Neuron (in vitro differentiated cells): ENCODE measurements at regions not wholly inside any gene's neighbourhood (a gene's known extent, or its start where the extent isn't known, plus 50 kb on each side); places are given as distances from the start of the nearest gene placed in this dataset.
"Not testable (repeated sequence)": the region's sequence is repeated elsewhere in the genome, so short reads cannot be mapped to it uniquely, and the experiment has no call there.

ENCODE experiments used
- H2AFZ ChIP-seq: one replicate; pipeline ENCODE4 v1.6.1; 2013; ENCODE audit warnings: low read depth, mild to moderate bottlenecking, inconsistent platforms, low read length, moderate library complexity
- H3K27me3 ChIP-seq: one replicate; pipeline ENCODE4 v1.6.1; 2013; ENCODE audit warnings: low read length; ENCODE audit not compliant: insufficient read depth
- H3K36me3 ChIP-seq: one replicate; pipeline ENCODE4 v1.6.1; 2013; ENCODE audit warnings: low read length; ENCODE audit not compliant: insufficient read depth
- H3K4me1 ChIP-seq: one replicate; pipeline ENCODE4 v1.6.1; 2013; ENCODE audit warnings: low read length; ENCODE audit not compliant: insufficient read depth
- H3K4me3 ChIP-seq: 2 replicates; pipeline ENCODE4 v1.5.1; 2013; ENCODE audit warnings: mild to moderate bottlenecking, low read length, moderate library complexity
- H3K9me3 ChIP-seq: one replicate; pipeline ENCODE4 v1.6.1; 2013; ENCODE audit warnings: low read length

- no peaks in the 10 kb centered on the region for H3K36me3 ChIP-seq
- peaks cover 3% of the 10 kb centered on the region for H3K9me3 ChIP-seq
- H3K4me1 ChIP-seq = no peaks in the 10 kb centered on the region
- no peaks in the 10 kb centered on the region for H3K27me3 ChIP-seq
- H3K4me3 ChIP-seq = no peak overlapping the region
- H2AFZ ChIP-seq = no peak overlapping the region
Measured at GRCh38 chr1:234861024-234861620, 251.1 kb upstream of the IRF2BP2 start.

GRCh38 chr1:234858722-234859121 is 248.7 kb upstream of the IRF2BP2 start:
- Histone ChIP-seq H3K36me3 (no peaks in the 10 kb centered on the region), H3K27me3 (no peaks in the 10 kb centered on the region), H3K9me3 (no peaks in the 10 kb centered on the region), H3K4me3 (no peak overlapping the region), H2AFZ (no peak overlapping the region), H3K4me1 (no peaks in the 10 kb centered on the region)

- Histone ChIP-seq H3K4me3 (no peak overlapping the region), H3K9me3 (no peaks in the 10 kb centered on the region), H2AFZ (no peak overlapping the region), H3K4me1 (no peaks in the 10 kb centered on the region), H3K36me3 (no peaks in the 10 kb centered on the region), H3K27me3 (no peaks in the 10 kb centered on the region)
Measured at GRCh38 chr1:234856845-234857245, 246.9 kb upstream of the IRF2BP2 start.

- H3K36me3 ChIP-seq = no peaks in the 10 kb centered on the region
- H3K9me3 ChIP-seq = no peaks in the 10 kb centered on the region
- no peak overlapping the region for H3K4me3 ChIP-seq
- H3K4me1 ChIP-seq = no peaks in the 10 kb centered on the region
- no peak overlapping the region for H2AFZ ChIP-seq
- H3K27me3 ChIP-seq = no peaks in the 10 kb centered on the region
Measured at GRCh38 chr1:234855851-234856250, 245.9 kb upstream of the IRF2BP2 start.

- Histone ChIP-seq H3K4me3 (no peak overlapping the region), H3K4me1 (no peaks in the 10 kb centered on the region), H2AFZ (no peak overlapping the region), H3K27me3 (no peaks in the 10 kb centered on the region), H3K9me3 (no peaks in the 10 kb centered on the region), H3K36me3 (no peaks in the 10 kb centered on the region)
Measured at GRCh38 chr1:234854645-234855039, 244.7 kb upstream of the IRF2BP2 start.

GRCh38 chr1:234853906-234854644 is 244.1 kb upstream of the IRF2BP2 start:
- no peak overlapping the region for H2AFZ ChIP-seq
- H3K9me3 ChIP-seq = no peaks in the 10 kb centered on the region
- no peaks in the 10 kb centered on the region for H3K36me3 ChIP-seq
- H3K4me3 ChIP-seq = no peak overlapping the region
- H3K27me3 ChIP-seq = no peaks in the 10 kb centered on the region
- no peaks in the 10 kb centered on the region for H3K4me1 ChIP-seq

DNA sequence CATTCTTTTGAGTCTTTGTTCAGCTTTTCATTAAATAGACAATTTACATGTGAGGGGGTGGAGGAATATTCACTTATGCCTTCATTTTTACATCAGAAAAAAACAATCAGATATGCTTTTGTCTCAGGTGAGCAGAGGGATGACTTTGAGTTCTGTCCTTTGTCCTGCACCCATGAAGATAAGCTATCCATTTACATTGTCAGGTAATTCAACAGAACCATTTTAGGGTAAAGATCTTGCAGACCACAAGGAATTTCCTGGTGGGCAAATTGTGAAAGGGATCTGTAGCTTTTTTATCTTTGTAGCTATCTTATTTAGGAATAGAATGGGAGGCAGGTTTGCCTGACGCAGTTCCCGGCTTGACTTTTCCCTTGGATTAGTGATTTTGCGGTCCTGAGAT is 242.7 kb upstream of the IRF2BP2 start:
- no peaks in the 10 kb centered on the region for H3K27me3 ChIP-seq
- H3K4me1 ChIP-seq = no peaks in the 10 kb centered on the region
- no peak overlapping the region for H2AFZ ChIP-seq
- H3K36me3 ChIP-seq = no peaks in the 10 kb centered on the region
- no peak overlapping the region for H3K4me3 ChIP-seq
- H3K9me3 ChIP-seq = no peaks in the 10 kb centered on the region

GRCh38 chr1:234851450-234852438 is 241.8 kb upstream of the IRF2BP2 start:
- Histone ChIP-seq H3K9me3 (no peaks in the 10 kb centered on the region), H3K27me3 (no peaks in the 10 kb centered on the region), H3K4me1 (no peaks in the 10 kb centered on the region), H2AFZ (no peak overlapping the region), H3K4me3 (no peak overlapping the region), H3K36me3 (no peaks in the 10 kb centered on the region)

DNA sequence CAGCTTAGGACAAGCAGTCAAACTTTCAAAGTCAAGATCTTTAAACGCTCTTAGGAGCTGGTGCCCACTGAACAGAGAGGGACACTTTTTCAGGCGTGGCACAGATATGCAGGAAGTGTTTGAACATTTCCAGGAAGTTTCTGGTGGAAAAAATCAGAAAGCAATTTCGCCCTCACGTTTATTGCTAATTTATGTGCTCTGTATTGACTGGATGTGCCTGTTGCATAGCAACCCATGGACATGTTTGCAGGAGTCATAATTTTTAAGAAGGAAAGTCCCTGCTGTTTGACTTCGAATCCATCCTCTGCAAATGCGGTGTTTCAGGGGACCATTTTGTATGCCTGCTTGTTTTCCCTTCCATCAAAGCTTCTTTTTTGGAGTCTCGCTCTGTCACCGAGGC is 239.9 kb upstream of the IRF2BP2 start:
- Histone ChIP-seq H3K9me3 (no peaks in the 10 kb centered on the region), H3K4me1 (no peaks in the 10 kb centered on the region)

DNA sequence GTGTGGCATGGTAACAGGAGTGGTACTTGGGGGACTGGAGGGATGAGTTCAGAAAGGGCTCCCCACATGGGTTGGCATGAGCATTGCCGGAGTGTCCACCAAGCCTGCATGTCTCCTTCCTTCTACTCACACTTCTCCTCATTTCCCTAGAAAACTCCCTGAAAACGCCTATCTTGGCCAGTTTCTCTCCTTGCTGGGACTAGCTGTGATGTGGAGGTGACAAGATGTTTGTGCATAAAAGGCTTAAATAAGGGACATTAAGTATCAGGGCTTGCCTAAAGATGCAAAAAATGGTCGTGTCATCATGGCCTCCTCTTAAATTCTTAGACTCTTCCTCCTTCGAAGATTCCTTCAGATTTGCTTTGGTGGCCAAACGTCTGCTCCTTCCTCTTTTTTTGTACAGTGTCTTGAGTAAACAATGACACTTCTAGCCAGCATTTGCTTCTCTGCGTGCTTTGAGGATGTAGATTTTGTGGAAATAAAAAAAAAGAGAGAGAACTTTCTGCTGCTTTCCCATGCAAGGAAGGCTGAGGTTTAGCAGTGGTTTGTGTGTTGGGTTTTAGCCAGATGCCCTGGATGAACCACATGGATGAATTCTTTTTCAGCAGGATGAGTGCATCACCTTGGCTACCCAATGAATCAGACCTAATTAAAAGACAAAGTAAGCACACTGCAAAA is 239.1 kb upstream of the IRF2BP2 start:
- Histone ChIP-seq H3K36me3 (no peaks in the 10 kb centered on the region), H3K9me3 (no peaks in the 10 kb centered on the region), H3K27me3 (no peaks in the 10 kb centered on the region)

More for the DNA sequence above, 239.9 kb upstream of the IRF2BP2 start:
- Histone ChIP-seq H3K27me3 (no peaks in the 10 kb centered on the region), H2AFZ (no peak overlapping the region), H3K36me3 (no peaks in the 10 kb centered on the region), H3K4me3 (no peak overlapping the region)

DNA sequence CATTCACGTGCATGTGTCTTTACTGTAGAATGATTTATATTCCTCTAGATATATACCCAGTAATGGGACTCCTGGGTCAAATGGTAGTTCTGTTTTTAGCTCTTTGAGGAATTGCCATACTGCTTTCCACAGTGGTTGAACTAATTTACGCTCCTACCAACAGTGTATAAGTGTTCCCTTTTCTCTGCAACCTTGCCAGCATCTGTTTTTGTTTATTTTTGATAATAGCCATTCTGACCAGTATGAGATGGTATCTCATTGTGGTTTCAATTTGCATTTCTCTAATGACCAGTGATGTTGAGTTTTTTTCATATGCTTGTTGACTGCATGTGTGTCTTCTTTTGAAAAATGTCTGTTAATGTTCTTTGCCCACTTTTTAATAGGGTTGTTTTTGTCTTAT is 236.8 kb upstream of the IRF2BP2 start:
- H3K4me3 ChIP-seq, H2AFZ ChIP-seq, H3K9me3 ChIP-seq, H3K36me3 ChIP-seq, H3K27me3 ChIP-seq, H3K4me1 ChIP-seq: not testable (repeated sequence)

More for the DNA sequence above, 239.1 kb upstream of the IRF2BP2 start:
- H3K4me1 ChIP-seq = no peaks in the 10 kb centered on the region
- no peak overlapping the region for H2AFZ ChIP-seq
- no peak overlapping the region for H3K4me3 ChIP-seq

DNA sequence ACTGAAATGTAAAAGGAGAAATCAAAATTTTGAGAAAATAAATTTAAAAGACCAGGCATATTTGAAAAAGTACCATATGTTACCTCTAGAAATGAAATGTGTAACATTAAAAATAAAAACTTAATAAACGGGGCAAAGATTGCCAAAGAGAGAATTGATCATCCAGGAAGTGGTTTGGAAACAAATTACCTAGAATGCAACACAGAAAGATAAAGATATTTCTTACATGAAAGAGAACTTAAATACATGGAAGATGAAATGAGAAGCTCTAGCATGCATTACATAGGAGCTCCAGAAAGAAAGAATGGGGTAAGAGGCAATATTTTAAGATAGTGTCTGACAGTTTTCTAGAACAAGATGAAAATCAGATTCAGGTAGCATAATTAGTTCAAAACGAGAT is 235.9 kb upstream of the IRF2BP2 start:
- Histone ChIP-seq H3K4me1 (no peaks in the 10 kb centered on the region), H3K36me3 (no peaks in the 10 kb centered on the region), H3K4me3 (no peak overlapping the region), H2AFZ (no peak overlapping the region), H3K9me3 (no peaks in the 10 kb centered on the region), H3K27me3 (no peaks in the 10 kb centered on the region)
